GM21737 (cell line): ENCODE measurements at regions not wholly inside any gene's neighbourhood (a gene's known extent, or its start where the extent isn't known, plus 50 kb on each side); places are given as distances from the start of the nearest gene placed in this dataset.

Experiments used
- ATAC-seq: cut with Tn5 transposase; IDR thresholded peaks from one replicate; pipeline ENCODE4 v1.9.1; 2021; ENCODE audit warnings: mild to moderate bottlenecking, moderate library complexity; ENCODE audit not compliant: unreplicated experiment

DNA sequence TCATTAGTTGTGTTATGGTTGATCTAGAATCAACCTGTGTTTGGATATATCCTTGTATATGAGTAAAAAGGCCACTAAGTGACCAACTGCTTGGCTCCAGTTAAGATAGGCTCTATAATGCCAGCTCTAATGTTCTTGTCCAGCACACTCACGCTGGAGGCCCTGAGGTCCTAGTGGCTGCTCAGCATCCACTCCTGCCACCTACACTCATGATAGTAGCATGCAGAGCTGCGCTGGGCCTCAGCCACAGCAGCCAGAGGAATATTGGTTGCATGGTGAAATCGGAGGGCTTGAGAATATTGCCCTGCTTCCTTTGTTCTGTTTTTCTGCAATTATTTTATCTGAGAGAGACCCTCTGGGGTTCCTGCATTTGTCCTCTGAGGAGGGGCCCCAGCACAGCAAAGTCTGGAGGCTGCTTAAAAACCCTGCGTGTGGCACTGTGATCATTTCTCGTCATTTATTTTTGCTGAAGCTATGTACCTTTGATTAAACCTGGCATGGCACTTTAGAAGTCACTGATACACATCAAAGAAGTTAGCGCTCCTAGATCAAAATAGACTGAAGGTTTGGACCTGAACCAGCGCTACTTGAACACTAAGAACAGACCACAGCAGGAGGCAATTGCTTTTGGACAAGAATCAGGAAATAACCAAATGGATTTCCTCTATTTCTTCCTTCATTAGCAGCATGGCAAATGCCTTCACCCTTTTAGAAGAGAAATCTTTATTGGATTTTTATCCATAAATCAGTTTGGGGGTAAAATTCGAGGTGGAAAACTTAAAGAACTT lies 398.4 kb upstream of the ID4 start:
- no peak for ATAC-seq

DNA sequence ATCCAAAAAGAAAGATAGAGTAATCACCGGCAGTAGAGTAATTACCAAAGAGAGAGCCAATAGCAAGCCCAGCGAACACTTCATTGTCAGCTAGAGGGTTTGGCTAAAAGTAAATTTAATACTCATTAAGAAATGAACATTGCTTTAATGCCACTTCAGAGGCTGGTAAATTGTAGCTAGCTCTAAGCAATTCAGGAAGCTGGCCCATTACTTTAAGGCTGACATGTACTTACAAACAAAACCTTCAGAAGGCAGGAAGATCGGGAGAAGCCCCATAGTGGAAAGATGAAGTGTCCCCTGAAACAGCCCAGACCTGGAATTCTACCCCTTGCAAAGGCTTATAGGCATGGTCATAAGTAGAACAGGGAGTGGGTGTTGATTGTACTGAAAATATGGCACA lies 396.6 kb upstream of the ID4 start:
- ATAC-seq: no peak

DNA sequence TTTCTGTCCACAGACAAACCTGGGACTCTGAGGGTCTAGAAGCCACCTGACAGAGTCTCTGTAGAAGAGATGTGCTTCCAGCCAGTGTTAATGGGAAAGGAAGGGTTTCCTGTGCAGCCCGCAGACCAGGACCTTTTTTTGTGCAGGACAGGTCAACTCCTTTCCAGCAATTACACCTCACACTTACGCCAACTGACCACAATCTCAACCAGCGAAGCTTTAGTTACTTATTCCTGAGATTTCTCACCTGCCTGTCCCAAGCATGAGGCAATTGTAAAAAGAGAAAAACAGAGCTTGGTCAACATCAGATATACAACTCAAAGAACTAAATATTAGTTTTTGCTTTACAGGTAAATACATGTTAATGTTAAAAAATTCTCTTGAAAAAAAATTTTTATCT lies 393.8 kb upstream of the ID4 start:
- ATAC-seq: no peak

DNA sequence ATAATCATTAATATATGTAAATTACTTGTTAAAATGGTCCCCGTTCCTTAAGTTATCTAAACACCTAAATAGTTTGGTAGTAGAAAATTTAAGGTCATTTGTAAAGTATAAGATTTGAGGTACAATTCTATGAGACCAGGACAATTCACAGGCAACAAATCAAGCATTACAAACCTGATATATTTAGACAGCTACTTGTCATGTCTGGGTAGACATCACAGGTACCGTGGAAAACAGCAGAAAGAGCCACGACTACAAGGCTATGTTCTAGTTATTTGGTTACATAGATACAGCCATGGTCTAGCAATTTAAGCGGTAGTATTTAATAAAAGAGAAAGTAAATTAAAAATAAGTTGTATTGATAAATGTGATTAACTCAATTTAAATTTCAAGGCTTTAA lies 393.1 kb upstream of the ID4 start:
- ATAC-seq: no peak

DNA sequence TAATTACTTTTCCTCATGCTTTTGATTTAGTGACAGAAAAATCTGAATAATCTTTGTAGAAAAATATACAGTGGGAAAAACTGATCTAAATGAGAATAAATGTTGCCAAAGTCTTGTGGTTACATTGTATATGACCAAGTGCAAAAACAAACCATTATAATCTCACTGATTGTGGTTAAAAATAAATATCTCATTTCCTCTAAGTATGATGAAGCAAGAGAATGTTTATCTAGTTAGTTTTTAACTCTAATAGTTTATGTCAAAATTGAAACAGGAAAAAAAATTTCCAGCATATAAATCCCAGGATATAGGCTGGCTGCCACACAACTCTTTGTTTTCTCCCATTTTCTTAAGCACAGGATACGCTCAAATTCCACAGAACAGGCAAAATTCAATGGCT lies 392.7 kb upstream of the ID4 start:
- ATAC-seq: no peak

DNA sequence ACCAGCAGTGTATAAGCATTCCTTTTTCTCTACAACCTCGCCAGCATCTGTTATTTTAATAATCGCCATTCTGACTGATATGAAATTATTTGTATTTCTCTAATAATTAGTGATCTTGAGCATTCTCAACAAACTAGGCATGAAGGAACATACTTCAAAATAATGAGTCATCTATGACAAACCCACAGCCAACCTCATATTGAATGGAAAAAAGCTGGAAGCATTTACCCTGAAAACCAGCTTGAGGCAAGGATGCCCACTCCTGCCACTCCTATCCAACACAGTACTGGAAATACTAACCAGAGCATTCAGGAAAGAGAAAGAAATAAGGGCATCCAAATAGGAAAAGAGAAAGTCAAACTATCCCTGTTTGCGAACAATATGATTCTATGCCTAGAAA lies 390.6 kb upstream of the ID4 start:
- no peak for ATAC-seq

DNA sequence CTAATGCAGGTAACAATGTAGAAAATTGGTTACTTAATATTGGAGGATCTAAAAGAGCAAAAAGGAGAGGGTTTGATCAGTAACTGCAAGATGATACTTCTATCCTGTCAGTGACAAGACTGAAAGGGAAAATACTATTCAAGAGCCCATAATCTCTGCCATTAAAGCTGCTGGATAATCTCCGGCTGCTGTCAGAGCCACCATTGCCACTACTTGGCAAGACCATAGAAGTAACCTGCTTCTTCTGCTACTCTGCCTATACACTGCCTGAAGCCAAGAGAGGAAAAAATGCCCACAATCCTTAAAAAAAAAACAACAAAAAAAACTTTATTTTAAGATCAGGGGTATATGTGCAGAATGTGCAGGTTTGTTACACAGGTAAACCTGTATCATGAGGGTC lies 386.5 kb upstream of the ID4 start:
- ATAC-seq: no peak

DNA sequence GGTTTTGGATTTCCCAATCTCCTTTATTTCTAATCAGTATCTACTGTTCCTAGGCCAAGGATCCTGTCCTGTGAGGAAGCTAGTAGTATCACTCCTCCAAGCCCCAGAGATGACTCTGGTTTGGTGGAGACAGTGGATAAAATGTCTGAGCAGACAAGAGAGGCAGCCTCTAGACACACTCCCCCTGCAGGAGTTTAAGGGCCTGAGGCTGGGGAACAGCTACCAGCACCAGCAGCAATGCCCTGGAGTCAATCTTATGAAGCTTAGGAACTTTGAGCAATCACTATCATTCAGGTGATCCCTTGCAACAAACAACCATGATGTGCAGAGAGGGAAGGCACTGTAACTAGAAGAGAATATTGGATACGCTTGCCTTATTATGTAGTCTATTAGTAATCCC lies 384.7 kb upstream of the ID4 start:
- no peak for ATAC-seq

DNA sequence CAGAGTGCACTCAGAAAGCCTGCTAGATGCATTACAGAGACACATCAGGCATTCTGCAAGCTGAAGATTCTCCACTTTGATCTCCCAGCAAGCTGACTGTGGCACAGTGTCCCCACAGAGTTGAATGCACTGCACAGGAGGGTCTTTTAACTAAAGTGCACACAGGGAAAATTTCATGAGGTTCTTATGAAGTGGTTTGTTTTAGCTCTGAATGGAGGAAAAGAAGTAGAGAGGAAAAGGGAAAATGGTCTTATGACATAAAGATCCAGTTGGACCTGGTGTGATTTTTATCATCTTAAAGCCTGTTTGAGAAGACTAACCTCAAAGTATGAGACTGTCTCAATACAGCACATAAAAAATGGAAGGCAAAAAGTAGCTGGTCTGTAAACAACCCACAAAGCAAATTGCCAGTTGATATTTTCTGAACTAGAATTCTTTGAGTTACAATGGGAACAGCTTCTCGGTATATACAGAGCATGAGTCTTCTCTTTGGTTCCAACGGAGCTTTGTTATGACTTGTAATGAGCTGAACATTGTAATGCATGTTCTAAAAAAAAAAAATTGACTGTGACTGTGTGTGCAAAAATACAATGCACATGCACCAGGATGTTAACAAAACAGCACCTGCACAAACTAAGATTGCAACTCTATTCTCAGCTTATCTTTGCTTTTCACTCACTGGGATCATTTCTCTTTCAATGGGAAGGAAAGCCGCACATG lies 383.0 kb upstream of the ID4 start:
- ATAC-seq: no peak

DNA sequence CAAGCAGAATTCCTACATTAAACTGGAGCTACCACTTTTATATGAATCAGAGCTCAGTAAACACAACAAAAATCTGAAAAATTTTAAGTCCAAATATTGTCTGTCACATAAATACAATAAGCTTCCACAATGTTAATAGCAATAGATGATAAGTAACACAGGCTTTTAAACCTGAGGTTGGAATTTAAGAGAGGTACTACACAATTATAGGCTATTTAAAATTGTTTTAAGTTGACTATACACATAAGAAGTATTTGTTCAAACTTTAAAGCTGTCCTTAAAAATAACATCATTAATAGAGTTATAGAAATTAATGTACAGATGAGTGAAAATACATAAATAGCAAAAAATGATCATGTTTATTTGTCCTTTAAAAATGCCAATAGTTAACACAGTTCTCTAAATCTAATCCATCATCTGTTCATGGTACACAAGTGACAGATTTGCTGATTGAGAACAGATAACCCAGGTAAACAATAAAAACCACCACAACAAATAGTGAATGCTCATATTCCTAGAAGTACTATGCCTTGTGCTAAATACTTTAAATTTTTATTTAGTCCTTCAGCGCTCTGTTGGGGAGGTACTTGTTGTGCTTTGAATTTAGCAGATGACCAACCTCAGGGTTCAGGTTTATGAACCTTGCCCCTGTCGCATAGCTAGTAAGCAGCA lies 382.3 kb upstream of the ID4 start:
- no peak for ATAC-seq

DNA sequence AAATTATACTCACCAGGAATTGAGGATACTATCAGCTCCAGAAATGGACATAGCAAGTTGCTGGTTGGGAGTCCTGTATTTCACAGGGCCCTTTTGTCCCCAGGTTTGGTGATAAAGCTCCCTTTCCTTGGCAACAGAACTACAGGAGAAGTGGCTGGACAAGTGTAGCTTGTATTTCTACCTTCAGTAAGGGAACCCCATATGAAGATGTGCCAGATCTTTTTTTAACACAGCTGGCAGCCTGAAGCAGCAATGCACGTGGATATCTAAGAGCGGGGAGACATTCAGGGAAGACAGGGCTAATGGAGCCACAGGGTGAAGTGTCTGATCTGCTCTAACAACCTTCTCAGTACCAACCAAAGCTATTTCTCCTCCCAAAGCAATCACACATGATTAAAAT lies 373.9 kb upstream of the ID4 start:
- ATAC-seq: no peak

DNA sequence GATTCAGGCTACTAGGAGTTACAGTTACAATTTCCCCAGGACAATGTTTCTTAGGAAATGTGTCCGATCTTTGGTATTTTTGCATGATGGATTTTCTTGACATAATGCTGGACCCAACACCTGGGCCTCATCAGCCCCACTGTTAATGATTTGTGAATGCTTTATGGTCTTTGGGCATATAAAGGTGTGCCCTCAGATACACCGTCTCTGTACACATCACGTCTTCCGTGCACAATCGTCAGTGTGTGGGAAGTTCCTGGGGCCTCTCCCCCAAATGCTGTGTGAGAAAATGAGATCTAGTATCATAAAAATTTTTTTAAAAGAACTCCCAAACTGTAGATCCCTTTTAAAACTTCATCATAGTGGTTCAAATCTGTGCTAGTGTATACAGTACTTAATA lies 373.2 kb upstream of the ID4 start:
- no peak for ATAC-seq

DNA sequence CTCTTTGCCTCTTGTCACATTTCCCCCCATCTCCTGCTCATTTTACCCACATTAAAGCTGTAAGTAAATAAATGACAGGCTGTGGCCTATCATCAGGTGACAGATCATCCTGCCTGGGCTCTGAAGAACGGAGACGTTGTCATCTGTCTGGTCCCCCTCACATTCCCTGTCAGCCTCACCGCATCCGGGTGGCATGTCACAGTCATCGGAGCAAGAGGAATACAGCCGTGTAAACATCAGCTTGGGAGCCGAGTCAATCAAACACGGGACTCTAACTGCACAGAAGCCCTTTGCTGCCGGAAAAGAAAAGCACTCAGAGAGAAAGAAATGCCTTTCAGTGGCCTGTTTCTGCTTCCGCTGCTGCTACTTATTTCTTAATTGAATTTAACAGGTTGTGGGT lies 371.9 kb upstream of the ID4 start:
- no peak for ATAC-seq

DNA sequence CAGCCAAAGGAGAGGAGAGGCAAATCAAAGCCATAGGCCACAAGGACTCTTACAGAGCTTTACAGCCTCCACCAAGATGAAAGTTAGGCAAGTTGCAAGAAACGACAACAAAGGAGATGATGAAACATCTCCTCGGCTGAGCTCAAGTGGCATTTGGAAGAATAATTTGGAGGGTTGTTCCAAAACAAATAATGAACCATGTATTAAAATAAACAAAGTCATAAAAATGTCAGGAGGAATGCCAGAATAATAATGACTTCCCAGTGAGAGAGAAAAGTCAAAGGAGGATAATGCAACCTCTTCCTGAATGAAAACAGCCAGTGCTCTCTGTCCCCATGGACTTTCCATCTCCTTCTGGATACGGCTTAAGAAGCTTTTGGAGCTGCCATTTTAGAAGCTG lies 371.4 kb upstream of the ID4 start:
- ATAC-seq: no peak

DNA sequence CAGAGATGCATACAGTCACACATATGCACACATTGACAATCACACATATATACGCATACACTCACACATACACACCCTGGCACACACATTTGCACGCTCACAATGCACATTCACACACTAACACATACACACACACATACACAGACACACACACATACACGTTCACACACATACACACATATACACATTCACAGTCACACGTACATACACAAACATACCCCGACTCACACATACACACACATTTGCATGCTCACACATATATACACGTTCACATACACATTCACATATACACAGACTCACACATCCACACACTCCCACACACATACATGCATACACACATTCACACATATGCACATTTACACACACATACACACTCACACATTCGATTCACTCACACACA lies 366.8 kb upstream of the ID4 start:
- ATAC-seq: no peak

DNA sequence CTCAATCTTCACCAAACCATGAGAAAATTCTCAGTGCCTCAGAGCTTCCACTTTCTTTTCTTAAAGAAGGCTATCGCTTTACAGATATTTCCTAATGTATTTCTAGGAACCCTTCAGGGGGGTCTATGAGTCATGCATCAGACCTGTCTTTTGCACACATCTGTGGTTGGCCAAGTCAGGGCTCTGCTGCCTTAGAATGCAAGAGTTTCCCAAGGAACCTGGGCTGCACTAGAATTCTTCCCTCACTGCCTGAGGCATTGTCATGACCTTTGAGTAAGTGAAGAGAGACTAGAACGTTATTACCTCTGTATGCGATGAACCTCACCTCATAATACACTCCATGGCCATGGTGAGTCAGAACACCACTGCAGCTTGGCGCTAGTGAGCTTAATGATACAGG lies 365.0 kb upstream of the ID4 start:
- no peak for ATAC-seq

DNA sequence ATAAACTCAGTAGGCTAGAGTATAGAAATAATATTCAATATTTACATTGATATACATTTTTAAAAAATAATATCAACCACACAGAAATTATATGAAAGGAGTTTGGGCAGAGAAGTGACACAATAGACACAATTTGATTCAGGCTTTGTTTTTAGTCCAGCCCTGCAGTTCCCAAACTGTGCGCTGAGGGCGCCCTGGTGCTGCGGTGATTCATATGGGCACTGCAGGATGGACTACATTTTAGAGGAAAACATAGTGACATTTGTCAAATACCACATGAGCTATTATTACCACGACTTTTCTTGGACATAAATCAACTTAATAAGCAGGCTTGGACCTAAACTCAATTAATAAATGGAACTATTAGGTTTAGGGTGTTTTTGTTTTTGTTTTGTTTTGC lies 364.3 kb upstream of the ID4 start:
- ATAC-seq: no peak

DNA sequence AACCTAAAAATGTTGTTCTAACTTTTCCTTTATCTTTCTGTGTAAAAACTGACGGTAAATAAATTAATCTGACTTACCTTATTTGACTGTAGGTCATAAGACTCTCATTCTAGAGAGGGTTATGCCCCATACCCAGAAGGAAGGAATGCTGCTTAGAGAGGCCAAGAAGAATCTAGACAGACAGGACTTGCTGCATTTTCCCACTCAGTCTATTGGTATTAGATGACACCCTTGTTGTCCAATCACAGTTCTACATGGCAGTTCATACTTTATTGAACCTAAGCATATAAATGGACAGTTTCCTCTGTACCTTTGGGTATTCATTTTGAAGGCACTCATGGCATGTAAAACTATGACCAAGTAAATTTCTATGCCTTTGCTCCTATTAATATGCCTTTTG lies 359.6 kb upstream of the ID4 start:
- ATAC-seq: no peak

DNA sequence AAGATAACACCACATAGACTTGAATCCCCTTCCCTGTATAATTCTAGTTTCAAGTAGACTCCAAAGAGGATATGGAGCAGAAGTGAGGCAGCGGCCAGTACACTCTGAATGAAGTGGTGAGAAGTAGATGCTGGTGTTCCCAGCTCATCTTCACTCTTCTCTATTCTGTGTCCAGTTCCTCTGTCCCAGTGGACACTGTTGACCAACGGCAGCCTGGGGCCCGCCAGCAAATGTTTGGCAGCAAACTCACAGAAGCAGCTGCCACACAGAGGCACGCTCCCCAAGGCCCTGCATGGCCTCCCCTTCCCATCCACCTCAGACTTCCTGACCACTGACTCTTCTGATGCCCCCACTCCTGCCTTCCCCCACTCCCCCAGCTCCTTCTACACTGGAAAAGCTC lies 358.9 kb upstream of the ID4 start:
- ATAC-seq: no peak

DNA sequence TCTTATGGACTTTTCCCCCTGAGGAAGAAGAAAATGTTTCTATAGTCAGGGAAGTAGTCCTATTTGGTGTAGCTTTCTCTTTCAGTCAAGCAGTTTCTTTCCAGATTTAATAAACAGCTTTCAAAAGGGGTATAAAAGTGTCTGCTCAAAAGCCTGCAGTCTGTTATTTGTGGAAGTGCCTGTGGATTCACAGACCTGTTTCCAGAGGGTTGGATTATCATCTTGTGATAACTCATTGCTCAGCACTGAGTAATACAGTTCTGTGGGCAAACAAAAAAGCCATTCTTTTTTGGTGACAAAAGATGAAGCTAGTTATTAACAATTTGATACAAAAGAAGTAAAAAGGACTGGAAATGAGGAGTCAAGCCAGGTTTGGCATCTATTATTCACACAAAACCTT lies 358.2 kb upstream of the ID4 start:
- ATAC-seq: no peak

DNA sequence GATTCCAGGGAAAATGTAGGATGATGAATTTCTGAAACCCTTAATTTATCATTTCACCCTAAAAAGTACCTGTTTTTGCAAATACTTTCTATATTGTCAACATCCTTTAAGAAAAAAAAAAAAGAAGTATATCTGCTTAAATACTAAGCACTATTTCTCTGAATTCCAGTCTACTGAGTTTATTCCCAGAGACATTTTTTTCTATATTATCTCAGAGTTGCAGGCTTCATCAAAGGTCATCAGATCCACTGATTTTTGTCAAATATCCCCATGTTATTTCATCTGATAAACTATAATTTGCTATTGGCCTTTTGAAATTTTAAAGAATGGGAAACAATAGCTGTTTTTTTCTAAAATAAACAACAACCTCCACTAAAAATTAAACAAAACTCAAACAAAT lies 357.6 kb upstream of the ID4 start:
- no peak for ATAC-seq
